GM23338 (cell line): ENCODE measurements at regions not wholly inside any gene's neighbourhood (a gene's known extent, or its start where the extent isn't known, plus 50 kb on each side); places are given as distances from the start of the nearest gene placed in this dataset.
"Not testable (repeated sequence)": the region's sequence is repeated elsewhere in the genome, so short reads cannot be mapped to it uniquely, and the experiment has no call there.

Experiments
- CREB1 ChIP-seq: fragments of 250-450 bp; sonication (Bioruptor Pico); IDR thresholded peaks from 2 replicates; pipeline ENCODE4 v1.5.0; 2020; ENCODE audit warnings: low read depth, mild to moderate bottlenecking, moderate library complexity
- CTCF ChIP-seq, 2 experiments: fragments of 200-600 bp in 1 of 2; sonication (generic) in 1 of 2; conservative IDR thresholded peaks; 2 replicates each; pipeline versions ENCODE4 v1.5.1 to v1.6.1; 2016 to 2017; ENCODE audit warnings: antibody characterized with exemption in 2 of 2, low read depth in 2 of 2, mild to moderate bottlenecking in 2 of 2, moderate library complexity in 1 of 2
- EZH2 ChIP-seq: fragments of 200-600 bp; sonication (generic); IDR thresholded peaks from one replicate; pipeline ENCODE4 v1.8.0; 2017; ENCODE audit warnings: antibody characterized with exemption, mild to moderate bottlenecking, low read depth; ENCODE audit not compliant: unreplicated experiment
- POLR2AphosphoS5 ChIP-seq: IDR thresholded peaks from 2 replicates; pipeline ENCODE4 v1.6.1; 2016; ENCODE audit warnings: antibody characterized with exemption, low read depth

DNA sequence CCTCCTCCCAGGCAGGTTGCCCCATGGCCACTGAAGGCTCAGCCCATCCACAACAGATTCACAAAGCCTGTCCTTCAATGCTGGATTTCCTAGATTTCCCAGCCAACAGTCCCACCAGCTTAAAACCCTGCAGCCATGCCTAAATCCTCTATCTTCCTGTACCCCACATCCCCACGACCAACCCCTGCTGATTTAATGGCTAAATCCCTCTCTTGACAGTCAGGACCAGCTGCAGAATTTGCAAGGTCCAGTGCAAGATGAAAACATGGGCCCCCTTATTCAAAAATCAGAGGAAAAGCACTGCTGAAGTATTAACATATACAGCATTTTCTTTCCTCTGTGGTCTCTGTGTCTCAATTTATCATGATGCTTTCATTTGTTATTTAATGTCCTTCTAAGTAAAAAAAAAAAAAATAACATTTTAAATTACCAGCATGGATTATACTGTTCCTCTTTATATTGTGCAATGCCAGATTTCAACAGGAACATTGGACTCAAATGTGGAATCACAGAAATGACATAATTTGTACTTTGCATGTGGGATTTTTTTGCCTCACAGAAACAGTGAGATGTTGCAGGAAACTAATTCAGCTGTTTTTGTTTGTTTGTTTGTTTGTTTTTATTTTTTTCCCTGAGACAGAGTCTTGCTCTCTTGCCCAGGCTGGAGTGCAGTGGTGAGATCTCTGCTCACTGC is 63.0 kb upstream of the DRD5 start:
- not testable (repeated sequence) for TF ChIP-seq POLR2AphosphoS5; CTCF (conservative IDR thresholded peaks at IDR 0.05; ENCODE audit: low read depth in 2 of 2); EZH2; CREB1 (CRISPR knock-in tag)
